Hematopoietic multipotent progenitor cell treated with erythropoietin and hydrocortisone succinate and interleukin-3 and kit ligand, for 4 days (in vitro differentiated cells): ENCODE measurements at regions not wholly inside any gene's neighbourhood (a gene's known extent, or its start where the extent isn't known, plus 50 kb on each side); places are given as distances from the start of the nearest gene placed in this dataset.

Source experiments
- DNase-seq: peaks from one replicate; pipeline ENCODE4 v3.0.0-alpha.2; 2015

DNA sequence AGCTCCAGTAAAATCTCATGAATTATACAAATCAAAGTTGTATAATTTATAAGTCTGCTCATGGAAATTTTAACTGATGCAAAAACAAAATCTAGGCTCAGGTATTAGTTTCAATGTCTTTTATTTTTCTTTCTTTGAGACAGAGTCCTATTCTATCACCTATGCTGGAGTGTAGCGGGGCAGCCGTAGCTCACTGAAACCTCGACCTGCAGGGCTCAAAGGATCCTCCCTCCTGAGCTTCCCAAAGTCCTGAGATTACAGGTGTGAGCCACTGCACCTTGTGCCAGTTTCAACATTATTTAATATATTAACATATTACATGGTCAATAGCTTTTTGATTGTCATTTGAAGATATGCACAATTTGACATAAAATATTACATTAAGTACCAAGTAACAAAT is 678.7 kb downstream of the ARAP2 start:
- no peak for DNase-seq

DNA sequence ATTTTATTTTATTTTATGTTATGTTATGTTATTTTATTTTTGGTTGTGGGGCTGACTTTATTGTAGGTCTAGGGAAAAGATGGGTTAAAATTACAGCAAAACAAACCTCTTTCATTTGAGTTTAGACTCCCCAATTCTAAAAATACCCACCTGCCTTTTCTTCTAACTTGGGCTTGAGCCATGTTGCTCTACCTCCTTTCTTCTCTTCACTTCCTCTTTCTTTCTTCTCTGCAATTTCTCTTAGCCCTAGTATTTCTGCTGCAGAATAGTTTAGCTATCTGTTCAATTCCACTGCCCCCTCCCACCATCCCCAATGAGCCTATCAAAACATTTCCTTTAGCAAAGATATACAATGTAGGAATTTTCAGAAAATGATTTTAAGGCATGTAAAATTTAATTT is 653.3 kb downstream of the ARAP2 start:
- no peak for DNase-seq

DNA sequence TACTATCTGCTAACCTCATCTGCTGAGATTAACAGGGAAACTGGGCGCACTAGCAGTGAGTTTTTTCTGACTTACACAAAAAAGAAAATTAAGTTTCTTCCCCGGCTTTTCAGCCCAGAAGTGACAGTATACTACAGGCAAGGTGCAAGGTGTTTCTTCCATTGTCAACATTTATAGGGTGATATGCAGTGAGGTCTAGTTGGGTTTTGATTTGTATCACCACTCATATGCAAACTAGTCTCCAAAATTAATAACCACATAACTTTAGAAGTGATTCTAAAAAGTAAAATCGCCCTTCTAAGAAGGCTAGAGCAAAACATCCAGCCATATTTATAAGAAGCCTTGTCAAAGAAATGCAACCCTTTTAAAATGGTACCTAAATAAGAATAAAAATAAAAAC is 640.1 kb downstream of the ARAP2 start:
- no peak for DNase-seq

DNA sequence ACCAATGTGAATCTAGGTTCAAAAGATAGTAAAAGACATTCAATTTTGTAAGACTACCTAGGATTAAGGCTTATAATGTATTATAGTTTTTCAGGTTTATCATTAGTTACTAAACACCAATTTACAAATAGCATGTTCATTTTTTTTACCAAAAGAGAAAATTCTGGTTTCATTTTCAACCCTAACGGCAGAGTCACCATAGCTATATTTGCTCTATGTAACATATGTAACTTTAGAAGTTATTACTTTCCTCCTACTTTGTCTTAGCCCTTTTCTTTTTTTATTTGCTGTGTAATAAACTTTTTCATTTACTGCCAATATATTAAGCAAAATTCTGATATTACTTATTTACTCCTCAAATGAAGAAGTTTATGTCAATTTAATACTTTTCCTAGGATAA is 639.6 kb downstream of the ARAP2 start:
- no peak for DNase-seq

DNA sequence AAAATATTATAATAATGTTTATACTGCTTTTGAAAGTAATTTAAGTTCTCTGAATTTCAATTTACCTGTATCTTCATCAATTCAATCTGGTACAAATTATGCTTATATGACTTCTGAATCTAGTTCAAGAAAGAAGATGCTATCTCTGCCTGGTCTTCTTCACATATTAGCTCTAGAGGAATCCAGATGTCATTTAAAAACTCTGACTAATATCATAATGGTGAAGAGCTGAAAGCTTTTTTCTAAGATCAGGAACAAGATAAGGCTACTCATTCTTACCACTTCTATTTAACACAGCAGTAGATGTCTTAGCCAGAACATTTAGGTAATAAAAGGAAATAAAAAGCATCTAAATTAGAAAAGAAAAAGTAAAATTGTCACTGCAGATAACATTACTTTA is 636.1 kb downstream of the ARAP2 start:
- DNase-seq: no peak

DNA sequence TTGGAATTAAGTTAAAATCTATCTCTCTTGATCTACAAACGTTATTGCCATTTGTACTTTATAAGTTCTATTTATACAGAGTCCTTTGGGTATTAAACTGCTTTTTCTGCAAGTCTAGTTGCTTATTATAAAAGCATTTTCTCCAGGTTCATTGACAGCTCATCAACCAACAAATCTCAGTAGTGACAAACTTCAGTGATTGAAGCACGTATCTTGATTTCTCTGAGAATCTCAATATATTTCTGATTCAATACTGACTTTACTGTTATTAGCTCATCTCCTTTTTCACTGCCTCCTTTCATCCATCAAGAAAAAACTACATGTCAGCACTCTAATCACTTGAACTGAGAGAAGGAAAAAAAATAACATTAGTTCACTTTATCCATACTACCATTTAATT is 630.2 kb downstream of the ARAP2 start:
- DNase-seq: no peak

DNA sequence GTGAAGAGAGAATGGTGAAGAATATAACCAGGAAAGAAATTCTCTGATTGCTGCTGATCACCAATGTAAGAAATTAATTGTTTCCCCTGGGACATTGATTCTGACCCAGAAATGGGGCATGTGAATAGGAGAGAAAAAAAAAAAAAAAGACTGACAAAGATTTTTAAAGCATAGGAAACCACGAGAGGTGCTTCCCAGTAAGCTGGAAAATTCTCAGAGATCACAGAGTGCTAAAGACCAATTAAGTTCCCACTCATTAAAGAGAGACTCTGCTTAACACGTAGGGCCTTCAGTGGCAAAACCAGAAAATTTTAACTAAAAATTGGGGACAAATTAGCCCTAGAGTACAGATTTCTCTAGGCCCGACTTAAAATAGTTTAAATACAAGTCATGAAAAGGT is 604.4 kb downstream of the ARAP2 start:
- no peak for DNase-seq

DNA sequence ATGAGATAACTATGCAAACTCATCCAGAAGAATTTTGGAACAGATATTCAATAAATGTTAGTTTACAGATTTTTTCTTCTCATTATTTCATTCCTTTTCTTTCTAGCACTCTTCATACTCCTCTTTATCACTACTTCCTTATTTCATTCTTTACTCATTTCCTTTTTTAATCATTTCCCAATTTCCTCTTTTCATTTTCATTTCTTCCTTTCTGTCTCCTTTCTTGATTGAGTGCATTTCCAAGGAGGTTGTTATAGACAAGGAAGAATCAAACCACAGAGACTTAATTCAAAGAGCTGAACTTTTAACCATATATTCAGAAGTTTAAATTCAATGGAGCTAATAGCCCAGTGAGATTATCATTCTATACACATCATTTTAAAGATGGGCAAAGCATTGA is 600.7 kb downstream of the ARAP2 start:
- DNase-seq: no peak

DNA sequence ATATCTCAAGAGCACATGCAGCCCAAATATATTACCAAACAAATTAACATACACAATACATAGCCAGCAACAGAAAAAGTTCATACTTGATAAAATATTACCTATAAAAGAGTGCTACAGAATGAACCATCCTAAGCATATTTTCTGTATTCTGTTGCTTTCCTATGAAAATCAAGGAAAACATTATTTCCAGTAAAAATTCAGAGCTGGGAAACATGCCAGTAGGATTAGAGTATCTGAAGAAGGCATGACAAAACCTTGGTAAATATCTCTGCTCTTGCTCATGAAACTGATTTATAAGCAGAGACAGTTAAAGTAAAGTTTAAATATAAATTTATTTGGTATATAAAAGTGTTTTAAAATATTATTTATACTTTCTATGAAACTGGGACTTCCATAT is 599.7 kb downstream of the ARAP2 start:
- DNase-seq: no peak

DNA sequence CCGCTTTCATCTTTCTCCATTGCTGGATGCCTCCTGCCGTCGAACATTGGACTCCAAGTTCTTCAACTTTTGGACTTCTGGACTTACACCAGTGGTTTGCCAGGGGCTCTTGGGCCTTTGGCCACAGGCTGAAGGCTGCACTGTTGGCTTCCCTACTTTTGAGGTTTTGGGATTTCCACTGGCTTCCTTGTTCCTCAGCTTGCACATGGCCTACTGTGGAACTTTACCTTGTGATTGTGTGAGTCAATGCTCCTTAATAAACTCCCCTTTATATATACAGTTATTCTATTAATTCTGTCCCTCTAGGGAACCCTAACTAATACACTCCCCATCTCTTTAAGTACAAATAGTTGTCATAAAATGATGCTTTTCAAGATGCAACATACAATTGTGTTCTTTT is 595.3 kb downstream of the ARAP2 start:
- no peak for DNase-seq

DNA sequence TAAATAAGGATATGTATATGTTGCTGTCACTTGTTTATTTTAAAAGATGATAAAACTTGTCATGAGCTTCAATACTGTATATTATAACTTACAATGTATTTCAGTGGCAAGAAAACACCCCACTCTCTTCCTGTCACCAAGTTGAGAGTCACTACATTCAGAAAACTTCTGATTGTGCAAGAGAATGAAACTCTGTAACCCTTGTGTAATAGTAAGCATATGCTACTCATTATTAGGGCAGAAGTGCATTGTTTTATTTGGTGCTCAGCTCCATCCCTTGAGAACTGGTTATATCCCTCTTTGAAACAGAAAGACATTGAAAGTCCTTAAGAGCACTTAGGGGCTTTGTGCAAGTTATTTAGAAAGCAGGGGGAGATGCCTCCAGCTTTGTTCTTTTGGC is 594.5 kb downstream of the ARAP2 start:
- DNase-seq: peak; percentile 1

DNA sequence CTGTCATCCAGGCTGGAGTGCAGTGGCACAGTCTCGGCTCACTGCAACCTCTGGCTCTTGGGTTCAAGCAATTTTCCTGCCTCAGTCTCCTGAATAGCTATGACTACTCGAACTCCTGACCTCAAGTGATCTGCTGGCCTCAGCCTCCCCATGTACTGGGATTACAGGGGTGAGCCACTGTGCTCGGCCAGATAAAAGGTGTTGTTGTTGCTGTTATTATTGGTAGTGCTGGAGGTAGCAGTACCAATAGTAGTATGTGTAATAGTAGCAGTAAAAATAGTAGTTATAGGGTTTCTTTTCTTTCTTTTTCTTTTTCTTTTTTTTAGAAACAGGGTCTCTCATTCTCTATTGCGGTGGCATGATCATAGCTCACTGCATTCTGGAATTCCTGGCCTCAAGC is 592.1 kb downstream of the ARAP2 start:
- DNase-seq: no peak

DNA sequence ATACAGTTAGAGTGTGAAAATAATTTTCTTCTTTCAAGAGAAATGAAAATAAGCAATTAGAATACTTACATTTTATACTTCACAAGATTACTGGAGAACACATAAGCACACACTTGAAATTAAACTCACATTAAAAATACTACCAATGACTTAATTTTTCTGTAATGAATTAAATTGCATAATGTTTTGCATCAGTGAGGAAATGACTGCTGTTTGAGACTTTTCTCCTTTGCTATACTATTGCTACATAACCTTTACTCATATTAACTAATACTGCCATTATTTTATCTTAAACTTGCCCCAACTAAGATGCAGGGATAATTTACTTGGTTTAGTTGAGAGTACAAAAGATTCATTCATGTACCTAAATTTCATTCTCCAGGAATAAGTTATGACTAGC is 590.9 kb downstream of the ARAP2 start:
- no peak for DNase-seq

DNA sequence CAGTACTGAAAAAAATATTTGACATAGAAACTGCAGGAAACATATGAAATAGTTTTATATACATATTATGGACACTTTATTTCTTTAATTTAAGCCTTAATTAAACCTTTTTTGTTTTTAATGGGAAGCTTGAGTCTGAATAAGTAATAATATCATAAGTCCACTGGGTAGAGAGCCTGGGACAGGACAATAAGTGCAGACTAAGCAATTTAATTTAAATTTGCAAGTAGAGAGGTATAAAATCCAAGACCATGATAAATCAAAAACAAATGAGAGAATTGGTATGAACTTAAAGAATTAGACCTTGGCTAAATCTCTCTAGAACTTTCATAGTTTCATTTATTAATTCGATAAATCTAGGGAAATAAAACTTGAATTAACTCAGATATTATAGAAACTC is 571.2 kb downstream of the ARAP2 start:
- no peak for DNase-seq

DNA sequence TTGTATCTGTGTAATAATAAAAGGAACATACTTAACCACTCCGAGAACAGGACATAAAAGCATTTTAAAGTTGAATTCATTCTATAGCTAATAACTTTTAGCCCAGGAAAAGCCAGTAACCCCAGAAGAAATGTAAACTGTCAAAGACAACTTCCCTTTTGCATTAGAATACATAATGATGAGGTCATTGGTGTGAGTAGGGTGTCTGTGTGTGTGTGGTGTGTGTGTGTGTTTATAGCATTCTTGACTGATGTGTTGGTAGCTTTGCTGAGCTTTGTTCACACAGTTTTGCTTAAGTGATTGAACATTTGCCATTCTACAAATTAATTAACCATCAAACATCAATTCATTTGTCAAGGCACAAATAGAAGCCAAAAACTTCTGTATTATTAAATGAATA is 559.6 kb downstream of the ARAP2 start:
- no peak for DNase-seq

DNA sequence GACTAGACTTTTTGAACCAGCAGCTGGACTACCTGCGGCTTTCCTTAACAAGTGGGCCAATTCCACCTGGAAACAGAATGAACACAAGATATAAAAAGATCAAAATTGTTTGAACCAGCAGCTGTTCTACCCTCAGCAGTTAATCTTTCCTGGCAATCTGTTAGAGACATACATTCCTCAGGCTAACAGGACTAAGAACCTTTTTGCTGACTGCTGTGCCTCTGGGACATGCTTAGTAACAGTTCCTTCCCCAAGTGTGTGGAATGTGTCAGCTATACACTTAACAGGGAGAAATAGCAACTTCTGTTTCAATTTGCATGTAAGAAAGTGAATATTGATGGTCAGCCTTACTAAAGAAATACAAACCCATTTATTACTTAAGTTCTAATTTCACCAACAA is 554.4 kb downstream of the ARAP2 start:
- no peak for DNase-seq

DNA sequence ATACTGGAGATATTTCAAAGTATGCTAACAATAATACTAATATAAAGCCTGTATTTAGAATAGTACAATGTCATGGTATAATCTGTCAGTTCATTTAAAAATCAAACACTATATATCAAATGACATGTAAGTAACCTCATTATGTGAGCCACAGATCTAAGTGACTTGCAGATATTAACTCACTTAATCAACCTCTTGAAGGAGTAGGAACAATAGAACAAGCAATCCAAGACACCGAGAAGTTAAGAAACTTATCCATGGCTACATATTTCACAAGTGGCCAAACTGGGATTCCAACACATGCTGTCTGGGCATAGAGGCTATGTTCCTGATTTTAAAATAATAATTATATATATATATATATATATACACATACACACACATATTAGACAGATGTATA is 554.0 kb downstream of the ARAP2 start:
- no peak for DNase-seq

DNA sequence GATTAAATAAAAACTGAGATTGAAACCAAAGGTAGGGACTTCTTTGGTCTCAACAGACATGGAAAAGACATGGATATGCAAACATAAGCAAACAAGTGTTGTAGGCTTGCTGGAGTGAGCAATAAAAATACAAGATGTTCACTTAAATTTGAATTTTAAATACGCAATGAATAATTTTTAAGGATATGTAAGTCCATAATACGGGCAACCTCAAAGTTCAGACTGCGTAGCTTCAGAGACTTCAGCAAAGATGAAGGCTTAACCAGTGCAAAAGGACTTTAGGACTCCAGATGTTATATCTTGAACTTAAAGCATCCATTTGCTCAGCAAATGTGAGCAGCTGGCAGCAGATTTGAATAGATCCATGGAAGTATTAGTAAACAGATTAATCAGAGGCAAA is 549.3 kb downstream of the ARAP2 start:
- DNase-seq: no peak

DNA sequence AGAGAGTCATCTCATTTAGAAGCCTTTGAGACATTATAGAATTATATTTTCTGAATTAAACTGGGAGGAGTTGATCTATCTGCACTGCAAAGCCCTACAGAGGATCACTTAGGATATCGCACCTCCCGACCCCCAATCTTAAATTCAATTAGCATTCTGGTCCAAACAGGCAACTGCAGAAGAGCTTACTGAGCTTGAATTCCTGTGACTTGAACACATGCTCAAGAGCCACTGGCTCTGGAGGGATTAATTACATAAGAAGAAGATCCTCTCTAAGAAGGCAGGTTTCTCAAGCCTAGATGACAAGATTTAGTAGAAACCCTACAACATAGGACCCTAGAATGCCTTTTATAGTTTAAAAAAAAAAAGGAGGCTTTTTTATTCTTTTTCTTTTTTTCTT is 548.9 kb downstream of the ARAP2 start:
- no peak for DNase-seq

DNA sequence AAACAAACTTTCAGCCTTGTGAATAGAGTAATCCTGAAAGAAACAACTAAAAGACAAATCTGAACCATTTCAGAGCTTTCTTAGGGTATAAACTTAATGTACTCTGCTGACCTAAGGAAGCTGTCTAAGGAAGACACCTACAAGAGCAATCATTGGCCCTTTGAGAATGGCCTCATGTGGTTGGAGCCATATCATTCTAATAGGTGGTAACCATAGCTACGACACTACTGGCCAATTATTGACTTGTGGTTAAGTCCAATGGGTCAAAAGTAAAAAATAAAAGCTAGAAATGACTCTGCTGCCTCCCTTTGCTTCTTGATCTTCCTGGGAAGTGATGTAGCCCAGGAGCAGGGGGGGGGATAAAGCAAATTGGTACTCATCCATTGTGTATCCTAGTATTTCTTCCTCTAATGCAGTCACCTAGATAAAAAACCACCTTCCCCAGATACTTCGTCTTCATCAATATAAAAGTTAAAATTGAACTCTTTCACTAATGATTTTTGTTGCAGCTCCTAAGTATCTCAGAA is 547.0 kb downstream of the ARAP2 start:
- no peak for DNase-seq

DNA sequence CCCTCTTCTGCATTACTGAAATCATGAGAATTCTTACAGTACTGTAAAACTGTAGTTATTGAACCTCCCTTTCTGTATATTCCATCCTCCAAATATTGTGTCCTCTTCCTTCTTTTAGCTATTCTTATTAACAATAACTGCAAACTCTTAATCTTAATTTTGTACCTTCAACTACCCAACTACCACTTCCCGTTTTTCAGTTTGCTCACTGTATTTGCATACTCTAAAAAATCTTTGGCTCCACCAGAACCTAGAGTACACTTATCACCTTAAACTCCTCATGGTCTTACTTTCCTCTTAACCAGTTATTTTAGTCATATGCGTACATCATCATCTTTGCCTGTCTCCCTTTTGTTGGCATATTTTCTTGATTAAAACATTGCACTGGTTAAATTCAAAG is 543.7 kb downstream of the ARAP2 start:
- no peak for DNase-seq

DNA sequence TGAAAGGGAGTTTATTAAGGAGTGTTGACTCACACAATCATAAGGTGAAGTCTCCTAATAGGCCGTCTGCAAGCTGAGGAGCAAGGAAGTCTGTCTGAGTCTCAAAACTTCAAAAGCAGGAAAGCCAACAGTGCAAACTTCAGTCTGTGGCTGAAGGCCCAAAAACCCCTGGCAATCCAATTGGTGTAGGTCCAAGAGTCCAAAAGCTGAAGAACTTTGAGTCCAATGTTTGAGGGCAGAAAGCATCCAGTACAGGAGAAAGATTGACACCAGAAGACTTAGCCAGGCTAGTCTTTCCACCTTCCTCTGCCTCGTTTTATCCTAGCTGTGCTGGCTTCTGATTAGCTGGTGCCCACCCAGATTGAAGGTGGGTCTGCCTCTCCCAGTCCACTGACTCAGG is 535.2 kb downstream of the ARAP2 start:
- no peak for DNase-seq

DNA sequence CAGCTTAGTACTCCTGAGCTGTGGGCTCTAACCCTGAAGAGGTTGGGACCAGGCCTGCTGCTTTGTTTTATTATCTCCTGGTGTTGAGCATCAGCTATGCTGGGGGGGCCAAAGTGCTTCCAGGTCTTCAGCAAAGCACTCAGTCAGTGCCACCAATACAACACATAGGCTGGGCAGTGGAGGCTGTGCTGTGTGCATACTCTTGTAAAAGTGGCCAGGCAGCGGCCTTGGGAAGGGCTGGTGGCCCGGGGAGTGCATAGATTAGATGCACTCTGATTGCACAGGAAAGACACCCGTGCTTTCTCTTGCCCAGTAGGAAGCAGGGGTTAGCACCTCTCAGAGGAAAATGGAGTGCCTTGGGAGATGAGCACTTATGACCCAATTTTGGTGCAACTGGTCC is 534.0 kb downstream of the ARAP2 start:
- DNase-seq: no peak

DNA sequence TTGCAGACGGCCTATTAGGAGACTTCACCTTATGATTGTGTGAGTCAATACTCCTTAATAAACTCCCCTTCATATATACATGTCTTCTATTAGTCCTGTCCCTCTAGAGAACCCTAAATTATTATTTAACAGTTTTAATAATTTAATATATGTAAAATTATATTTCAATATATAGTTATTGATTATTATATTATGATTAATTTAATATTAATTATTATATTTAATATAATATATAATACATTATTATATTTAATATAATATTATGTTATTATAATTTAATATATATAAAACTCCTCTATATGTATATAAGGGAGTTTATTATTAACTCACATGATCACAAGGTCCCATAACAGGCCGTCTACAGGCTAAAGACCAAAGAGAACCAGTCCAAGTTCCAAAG is 533.2 kb downstream of the ARAP2 start:
- DNase-seq: no peak

DNA sequence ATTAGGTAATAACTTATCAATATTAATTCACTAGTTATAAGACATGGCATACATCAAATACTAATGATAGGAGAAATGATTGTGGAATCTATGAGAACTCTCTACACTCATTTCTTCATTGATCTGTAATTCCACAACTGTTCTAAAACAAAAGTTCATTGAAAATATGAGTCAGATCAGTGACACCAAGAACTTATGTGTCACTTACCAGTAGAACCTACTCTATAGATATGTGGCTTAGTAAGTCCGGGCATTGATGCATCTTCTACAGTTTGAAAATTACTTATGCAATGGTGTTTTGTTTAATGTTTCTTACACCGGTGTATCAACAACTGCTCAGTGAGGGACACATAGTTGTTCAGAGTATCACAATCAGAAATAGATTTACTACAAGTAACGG is 520.3 kb downstream of the ARAP2 start:
- DNase-seq: no peak

DNA sequence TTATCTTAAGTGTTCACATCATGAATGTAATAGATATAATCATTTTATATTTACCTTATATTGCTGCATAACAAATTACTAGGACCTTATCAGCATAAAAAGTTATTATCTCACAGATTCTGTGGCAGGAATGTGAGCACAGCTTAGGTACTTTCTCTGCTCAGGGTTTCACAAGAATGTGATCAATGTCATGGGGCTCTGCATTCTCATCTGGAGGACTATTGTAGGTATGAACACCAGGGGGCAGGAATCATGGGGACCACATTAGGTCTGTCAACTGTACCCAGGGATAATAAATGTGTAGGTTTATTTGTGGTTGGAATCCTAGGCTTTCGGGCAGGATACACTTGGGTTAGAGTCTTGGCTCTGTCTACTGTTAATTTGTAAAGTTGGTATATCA is 519.2 kb downstream of the ARAP2 start:
- peak; percentile 44 for DNase-seq
